WI38 (cell line): ENCODE measurements at regions not wholly inside any gene's neighbourhood (a gene's known extent, or its start where the extent isn't known, plus 50 kb on each side); places are given as distances from the start of the nearest gene placed in this dataset.
"Not testable (repeated sequence)": the region's sequence is repeated elsewhere in the genome, so short reads cannot be mapped to it uniquely, and the experiment has no call there.

Experiments
- H3K4me3 ChIP-seq: 2 replicates; pipeline ENCODE4 v1.5.1; 2011; ENCODE audit warnings: low read depth, mild to moderate bottlenecking, control low read depth, low read length
- TF ChIP-seq, protein P1 (sequence below): IDR thresholded peaks from 2 replicates; pipeline ENCODE4 v1.5.1; 2012; ENCODE audit warnings: low read depth, mild to moderate bottlenecking, control low read depth, low read length

DNA sequence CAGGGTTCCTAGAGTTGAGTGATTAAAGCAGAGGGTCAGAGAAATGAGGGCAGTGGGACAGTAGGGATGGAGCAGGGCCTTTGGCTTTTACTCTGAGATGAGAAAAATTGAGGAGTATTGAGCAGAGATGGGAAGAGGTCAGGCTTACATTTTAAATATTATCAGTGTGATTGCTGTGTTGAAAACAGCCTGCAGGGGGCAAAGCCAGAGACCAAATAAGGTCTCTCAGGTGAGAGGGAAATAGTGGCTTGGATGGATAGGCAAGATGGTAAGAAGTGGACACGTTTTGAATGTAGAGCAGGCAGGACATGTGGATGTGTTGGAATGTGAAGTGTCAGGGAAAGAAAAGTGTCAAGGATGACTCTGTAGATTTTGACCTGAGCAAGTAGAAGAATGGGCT, 105.0 kb upstream of the MAP3K7 start:
- H3K4me3 ChIP-seq: no peak overlapping the region
- TF ChIP-seq, protein P1, sequence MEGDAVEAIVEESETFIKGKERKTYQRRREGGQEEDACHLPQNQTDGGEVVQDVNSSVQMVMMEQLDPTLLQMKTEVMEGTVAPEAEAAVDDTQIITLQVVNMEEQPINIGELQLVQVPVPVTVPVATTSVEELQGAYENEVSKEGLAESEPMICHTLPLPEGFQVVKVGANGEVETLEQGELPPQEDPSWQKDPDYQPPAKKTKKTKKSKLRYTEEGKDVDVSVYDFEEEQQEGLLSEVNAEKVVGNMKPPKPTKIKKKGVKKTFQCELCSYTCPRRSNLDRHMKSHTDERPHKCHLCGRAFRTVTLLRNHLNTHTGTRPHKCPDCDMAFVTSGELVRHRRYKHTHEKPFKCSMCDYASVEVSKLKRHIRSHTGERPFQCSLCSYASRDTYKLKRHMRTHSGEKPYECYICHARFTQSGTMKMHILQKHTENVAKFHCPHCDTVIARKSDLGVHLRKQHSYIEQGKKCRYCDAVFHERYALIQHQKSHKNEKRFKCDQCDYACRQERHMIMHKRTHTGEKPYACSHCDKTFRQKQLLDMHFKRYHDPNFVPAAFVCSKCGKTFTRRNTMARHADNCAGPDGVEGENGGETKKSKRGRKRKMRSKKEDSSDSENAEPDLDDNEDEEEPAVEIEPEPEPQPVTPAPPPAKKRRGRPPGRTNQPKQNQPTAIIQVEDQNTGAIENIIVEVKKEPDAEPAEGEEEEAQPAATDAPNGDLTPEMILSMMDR: no peak

DNA sequence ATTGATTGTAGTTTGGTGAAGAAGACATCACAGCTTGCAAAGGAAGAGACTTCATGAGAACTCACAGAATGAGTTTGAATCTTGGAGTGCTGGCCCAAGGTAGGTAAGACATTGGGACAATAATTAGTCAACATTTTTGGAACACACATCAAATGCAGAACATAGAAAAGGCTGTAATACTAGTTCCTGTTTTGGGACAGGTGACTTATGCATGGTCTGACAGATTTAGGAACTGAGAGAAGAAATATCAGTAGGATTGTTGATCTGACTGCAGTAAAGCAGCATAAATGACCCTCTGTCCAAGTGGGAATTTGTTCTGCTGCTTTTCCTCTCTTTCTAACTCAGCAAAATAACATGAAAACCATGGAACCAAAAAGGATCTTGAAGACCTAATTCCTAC, 102.3 kb upstream of the MAP3K7 start:
- TF ChIP-seq, protein P1: no peak
- H3K4me3 ChIP-seq: no peak overlapping the region

DNA sequence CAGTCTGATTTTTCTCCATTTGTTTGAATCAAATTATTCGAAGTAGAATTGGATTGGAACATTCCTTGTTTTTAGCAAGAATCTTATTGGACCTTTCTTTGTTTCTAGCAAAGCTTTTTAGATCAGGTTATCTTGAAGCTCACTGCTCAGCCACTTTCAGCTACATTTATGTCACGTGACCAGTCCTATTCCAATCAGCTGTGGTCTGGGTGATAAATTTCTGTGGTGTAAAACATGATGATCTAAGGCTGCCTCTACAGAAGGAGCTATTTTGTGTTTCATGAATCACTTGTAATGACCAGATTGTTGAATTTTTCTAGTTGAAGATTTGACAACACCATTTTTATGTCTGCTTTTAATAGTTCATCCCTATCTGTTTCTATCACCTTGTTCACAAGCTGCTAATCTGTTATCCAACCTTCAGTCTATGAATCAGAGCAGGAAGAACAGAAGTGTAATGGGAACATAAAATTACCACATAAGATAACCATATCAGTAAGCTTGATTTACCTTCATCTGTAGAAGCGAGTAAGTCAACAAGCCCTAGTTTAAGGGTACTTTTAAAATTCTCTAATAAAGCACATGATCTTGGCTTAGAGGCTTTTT, 101.0 kb upstream of the MAP3K7 start:
- H3K4me3 ChIP-seq: no peak overlapping the region
- TF ChIP-seq, protein P1: no peak

DNA sequence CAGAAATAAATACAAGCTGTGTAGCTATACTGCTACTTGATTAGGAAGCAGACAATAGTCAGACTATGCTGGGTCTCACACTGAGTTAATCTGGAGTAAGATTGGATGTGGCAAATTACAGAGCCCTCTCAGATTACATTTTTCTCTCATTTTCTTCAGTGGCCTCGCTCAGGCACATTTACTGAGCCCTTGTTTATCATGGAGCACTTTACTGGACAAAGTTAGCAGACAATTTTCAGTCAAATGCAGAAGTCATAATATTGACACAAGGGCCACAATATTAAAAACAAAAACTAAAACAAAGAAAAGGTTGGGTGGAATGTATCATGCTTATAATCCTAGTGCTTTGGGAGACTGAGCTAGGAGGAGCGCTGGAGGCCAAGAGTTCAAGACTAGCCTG, 95.0 kb upstream of the MAP3K7 start:
- no peak overlapping the region for H3K4me3 ChIP-seq
- TF ChIP-seq, protein P1: no peak

DNA sequence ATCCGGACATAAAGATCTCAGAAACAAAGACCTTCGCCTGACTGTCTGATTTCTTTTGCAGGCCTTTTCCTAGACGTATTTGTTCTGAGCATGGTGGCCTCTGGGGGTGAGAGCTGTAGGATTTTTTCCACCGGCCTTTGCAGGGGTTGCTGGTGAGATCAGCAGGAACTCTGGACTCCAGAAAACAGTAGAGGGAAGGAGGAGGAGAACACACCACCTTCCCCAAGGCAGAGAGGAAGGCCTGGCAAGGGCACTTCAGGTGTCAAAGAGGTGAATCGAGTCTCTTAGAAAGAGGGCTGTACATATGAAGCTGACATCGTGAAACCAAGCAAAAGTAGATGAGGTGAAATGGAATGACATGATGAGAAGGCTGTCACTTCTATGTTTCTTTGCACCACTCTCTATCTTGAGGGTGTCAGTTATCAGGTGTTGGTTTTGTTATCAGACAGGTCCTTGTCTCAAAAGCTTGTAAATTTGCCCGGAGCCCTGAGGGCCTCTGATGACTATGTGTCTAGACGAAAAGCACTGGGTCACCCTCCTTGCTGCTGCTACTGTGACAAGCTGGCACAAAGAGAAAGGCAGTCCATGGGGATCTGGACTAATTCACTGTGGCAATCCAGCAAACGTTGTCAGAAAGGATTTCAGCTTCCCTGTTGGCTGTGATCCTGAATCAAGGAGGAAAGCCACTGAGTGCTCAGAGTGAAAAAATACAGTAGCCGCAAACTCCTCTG, 91.3 kb upstream of the MAP3K7 start:
- TF ChIP-seq, protein P1: no peak

DNA sequence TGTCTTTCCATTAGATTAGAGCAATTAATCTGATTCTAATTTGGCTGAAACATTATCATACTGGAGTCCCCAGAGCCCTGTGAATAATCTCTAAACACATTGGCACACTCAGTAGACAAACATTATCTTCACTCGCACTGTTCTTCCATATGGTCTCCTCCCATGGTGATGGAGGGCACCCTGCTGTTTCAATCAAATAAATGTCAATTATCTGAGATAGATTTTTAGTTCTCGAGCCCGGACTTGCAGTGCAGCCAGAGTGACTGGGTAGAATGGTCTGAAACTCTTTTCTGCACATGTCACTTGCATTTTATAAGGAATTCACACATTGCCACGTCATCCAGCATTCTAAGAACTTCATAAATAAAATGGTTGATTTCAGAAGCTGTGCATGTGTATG, 90.6 kb upstream of the MAP3K7 start:
- TF ChIP-seq, protein P1: no peak
- no peak overlapping the region for H3K4me3 ChIP-seq

More for the DNA sequence above, 91.3 kb upstream of the MAP3K7 start:
- no peak overlapping the region for H3K4me3 ChIP-seq

DNA sequence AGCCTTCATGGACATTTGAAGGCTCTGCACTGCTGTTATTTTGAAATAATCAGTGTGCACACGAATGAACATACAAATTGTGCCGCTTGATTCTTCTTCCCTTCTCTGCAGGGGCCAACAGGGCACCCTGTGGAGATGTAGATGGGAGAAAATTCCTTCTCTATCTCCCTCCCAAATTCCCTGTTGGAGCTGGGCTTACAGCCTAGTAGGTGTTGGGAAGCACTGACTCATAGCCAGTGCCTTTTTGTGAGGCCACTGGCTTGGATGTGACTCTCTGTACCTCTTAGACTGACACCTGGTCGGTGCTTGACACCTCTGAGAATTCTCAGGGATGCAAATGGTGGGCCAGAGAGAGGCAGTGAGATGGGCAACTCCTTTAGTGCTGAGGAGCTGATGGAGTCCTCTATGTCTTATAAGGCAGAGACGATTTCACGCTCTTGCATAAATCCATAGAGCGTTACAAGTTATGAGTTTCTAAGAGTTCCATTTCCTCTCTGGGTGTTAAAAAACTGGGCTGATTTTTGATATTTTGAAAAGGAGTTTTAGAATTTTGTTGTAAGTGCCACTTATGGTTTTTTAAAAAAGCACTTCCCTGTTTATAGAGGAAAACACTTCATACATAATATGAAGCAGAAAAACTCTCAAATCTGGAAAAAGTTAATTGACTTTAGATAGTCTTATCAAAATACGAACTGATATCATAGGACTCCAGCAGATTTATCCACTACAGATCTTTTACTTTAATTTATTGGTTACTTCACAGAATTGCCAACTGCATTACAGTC, 89.8 kb upstream of the MAP3K7 start:
- TF ChIP-seq, protein P1: no peak
- no peak overlapping the region for H3K4me3 ChIP-seq

DNA sequence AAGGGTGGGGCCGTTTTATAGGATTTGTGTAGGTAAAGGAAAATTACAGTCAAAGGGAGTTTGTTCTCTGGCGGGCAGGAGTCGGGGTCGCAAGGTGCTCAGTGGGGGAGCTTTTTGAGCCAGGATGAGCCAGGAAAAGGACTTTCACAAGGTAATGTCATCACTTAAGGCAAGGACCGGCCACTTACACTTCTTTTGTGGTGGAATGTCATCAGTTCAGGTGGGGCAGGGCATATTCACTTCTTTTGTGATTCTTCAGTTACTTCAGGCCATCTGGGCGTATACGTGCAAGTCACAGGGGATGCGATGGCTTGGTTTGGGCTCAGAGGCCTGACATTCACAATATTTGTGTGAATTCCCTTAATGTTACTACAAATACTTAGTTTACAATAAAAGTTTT, 88.2 kb upstream of the MAP3K7 start:
- not testable (repeated sequence) for H3K4me3 ChIP-seq

DNA sequence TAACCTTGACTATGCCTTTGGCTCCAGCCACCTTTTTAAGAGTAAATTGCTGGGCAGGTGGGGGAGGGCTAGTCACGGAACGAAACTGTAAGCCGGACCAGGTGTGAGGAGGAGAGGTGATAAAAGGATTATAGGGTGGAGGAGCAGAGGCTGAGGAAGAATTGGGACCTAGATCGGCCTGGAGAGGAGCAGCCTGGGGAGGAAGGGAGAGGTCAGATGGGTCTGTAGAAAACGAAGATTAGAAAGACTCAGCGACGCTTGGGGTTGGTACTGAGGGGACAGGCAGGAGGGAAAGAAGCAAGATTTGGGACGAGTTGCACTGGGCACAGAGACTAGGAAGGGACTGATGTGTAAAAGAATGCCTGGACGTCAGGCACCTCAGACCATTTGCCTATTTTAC, 87.2 kb upstream of the MAP3K7 start:
- not testable (repeated sequence) for H3K4me3 ChIP-seq
